ENCODE measurements at regions not wholly inside any gene's neighbourhood (a gene's known extent, or its start where the extent isn't known, plus 50 kb on each side); places are given as distances from the start of the nearest gene placed in this dataset.

DNA sequence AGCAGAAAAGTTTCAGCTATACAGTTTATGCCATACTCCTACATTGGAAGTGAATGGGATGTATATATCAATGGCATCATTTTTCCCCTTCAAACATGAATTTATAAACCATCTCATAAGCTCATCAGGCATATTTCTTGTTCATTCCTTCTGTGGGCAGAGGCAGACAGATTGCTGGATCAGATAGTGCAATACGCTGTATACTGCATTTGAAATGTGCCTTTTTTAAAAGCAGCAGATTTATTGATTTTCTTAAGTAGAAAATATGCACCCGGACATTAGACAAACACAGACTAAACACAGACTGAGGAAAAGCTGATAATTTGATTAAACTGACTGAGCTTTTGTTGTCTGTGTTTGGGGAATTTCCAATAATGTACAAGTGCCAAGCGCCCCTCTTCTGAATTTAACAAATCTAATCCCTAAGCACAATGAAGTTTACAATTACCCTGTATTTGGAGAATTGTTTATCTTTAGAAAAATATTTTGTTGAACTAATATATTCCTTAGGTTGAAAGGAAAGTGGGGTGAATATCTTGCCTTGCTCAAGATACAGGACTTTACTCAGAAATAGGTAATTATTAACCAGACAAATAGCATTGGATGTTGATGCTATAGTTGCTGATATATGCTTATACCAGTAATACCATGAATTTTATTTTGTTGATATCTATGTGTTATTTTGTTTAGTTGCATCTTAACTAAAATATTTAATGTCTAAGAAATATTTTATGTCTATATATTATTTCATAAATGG lies 566.6 kb upstream of the MEF2C start:
- TF ChIP-seq, protein P1, sequence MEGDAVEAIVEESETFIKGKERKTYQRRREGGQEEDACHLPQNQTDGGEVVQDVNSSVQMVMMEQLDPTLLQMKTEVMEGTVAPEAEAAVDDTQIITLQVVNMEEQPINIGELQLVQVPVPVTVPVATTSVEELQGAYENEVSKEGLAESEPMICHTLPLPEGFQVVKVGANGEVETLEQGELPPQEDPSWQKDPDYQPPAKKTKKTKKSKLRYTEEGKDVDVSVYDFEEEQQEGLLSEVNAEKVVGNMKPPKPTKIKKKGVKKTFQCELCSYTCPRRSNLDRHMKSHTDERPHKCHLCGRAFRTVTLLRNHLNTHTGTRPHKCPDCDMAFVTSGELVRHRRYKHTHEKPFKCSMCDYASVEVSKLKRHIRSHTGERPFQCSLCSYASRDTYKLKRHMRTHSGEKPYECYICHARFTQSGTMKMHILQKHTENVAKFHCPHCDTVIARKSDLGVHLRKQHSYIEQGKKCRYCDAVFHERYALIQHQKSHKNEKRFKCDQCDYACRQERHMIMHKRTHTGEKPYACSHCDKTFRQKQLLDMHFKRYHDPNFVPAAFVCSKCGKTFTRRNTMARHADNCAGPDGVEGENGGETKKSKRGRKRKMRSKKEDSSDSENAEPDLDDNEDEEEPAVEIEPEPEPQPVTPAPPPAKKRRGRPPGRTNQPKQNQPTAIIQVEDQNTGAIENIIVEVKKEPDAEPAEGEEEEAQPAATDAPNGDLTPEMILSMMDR (IDR thresholded peaks at IDR 0.05) = no peak
- TF ChIP-seq POLR2A (IDR thresholded peaks at IDR 0.05) = no peak
